GM12878 (cell line): ENCODE measurements at regions not wholly inside any gene's neighbourhood (a gene's known extent, or its start where the extent isn't known, plus 50 kb on each side); places are given as distances from the start of the nearest gene placed in this dataset.

ENCODE experiments used
- ATAC-seq: fragments of 200-7000 bp; cut with Tn5 transposase; 3 replicates; pipeline ENCODE4 v1.9.1; 2020; ENCODE audit warnings: mild to moderate bottlenecking, moderate library complexity
- BruUV-seq: library from RNA; stranded (reverse); fragments of 400-500 nt; replicated peaks from 2 replicates; lab custom pipeline; 2021; lab: Mats Ljungman, UMichigan
- CTCF ChIA-PET: fragments of 300-600 bp; sonication (Branson Sonifier 250); formaldehyde crosslinking; extraction: SDS; loops from one replicate; lab custom pipeline; 2021; ENCODE audit warnings: inconsistent platforms; lab: Yijun Ruan, JAX
- POLR2A ChIA-PET: fragments of 350-600 bp; formaldehyde crosslinking; extraction: SDS; loops from one replicate; lab custom pipeline; 2021; ENCODE audit warnings: inconsistent platforms; lab: Charles Lee
- RAD21 ChIA-PET: fragments of 300-600 bp; sonication (Branson Sonifier 250); formaldehyde crosslinking; loops from one replicate; lab custom pipeline; 2023; ENCODE audit warnings: antibody characterized with exemption; ENCODE audit not compliant: unreplicated experiment; lab: Charles Lee
- SMC1A ChIA-PET: fragments of 300-600 bp; sonication (Branson Sonifier 250); formaldehyde crosslinking; loops from one replicate; lab custom pipeline; 2023; ENCODE audit not compliant: unreplicated experiment, uncharacterized antibody; lab: Charles Lee
- DNase-seq: peaks from one replicate; pipeline ENCODE4 v3.0.0-alpha.2; 2011; ENCODE audit warnings: low read depth, low spot score
- FAIRE-seq: peaks from 3 replicates; lab custom pipeline; 2011; peaks lifted over from hg19 to GRCh38; lab: Jason Lieb, UNC
- H2AFZ ChIP-seq: 2 replicates; pipeline ENCODE4 v1.6.0; 2011; ENCODE audit warnings: low read depth, low read length, control low read depth; ENCODE audit not compliant: control insufficient read depth
- H3K27ac ChIP-seq: 2 replicates; pipeline ENCODE4 v1.5.1; 2011; ENCODE audit warnings: control low read depth; ENCODE audit not compliant: control insufficient read depth, insufficient read depth
- H3K27me3 ChIP-seq, 2 experiments: replicated peaks in 1 of 2; 2 replicates each; pipeline versions ENCODE4 v1.6.0 to v1.6.1; 2011; ENCODE audit warnings: low read length in 1 of 2; ENCODE audit not compliant: control insufficient read depth in 2 of 2, insufficient read depth in 2 of 2
- H3K36me3 ChIP-seq, 2 experiments: 2 replicates each; pipeline ENCODE4 v1.5.1; 2011; ENCODE audit warnings: low read length in 1 of 2; ENCODE audit not compliant: control insufficient read depth in 2 of 2, insufficient read depth in 2 of 2
- H3K4me1 ChIP-seq: 2 replicates; pipeline ENCODE4 v1.6.1; 2011; ENCODE audit warnings: mild to moderate bottlenecking, low read length, moderate library complexity, mixed read lengths; ENCODE audit not compliant: control insufficient read depth, insufficient read depth
- H3K4me2 ChIP-seq: 2 replicates; pipeline ENCODE4 v1.6.0; 2011; ENCODE audit warnings: control low read depth; ENCODE audit not compliant: control insufficient read depth, insufficient read depth
- H3K4me3 ChIP-seq: fragments of 200-600 bp; sonication (generic); 2 replicates; pipeline ENCODE4 v1.5.1; 2016
- H3K79me2 ChIP-seq: 2 replicates; pipeline ENCODE4 v1.6.0; 2011; ENCODE audit warnings: low read length; ENCODE audit not compliant: control insufficient read depth, insufficient read depth
- H3K9ac ChIP-seq: 2 replicates; pipeline ENCODE4 v1.8.0; 2011; ENCODE audit warnings: low read length, control low read depth, mixed read lengths; ENCODE audit not compliant: control insufficient read depth, insufficient read depth
- H3K9me3 ChIP-seq: replicated peaks from 3 replicates; pipeline ENCODE4 v1.5.1; 2011; ENCODE audit warnings: mild to moderate bottlenecking, low read length; ENCODE audit not compliant: control insufficient read depth, insufficient read depth
- H4K20me1 ChIP-seq: 2 replicates; pipeline ENCODE4 v1.6.0; 2011; ENCODE audit not compliant: control insufficient read depth, insufficient read depth
- CBX5 ChIP-seq: sonication (generic); IDR thresholded peaks from 2 replicates; pipeline ENCODE4 v1.6.1; 2016; ENCODE audit warnings: low read depth, moderate library complexity, mild to moderate bottlenecking, inconsistent platforms
- CEBPB ChIP-seq, 2 experiments: fragments of 150-350 bp in 1 of 2; IDR thresholded peaks; 2 replicates each; pipeline ENCODE4 v1.6.1; 2012 to 2014; ENCODE audit warnings: low read depth in 2 of 2, low read length in 2 of 2, borderline replicate concordance in 1 of 2, inconsistent platforms in 1 of 2
- EGR1 ChIP-seq, 2 experiments: IDR thresholded peaks; 1 replicate in 1 of 2; 2 replicates in 1 of 2; pipeline ENCODE4 v1.6.1; 2011 to 2012; ENCODE audit warnings: low read depth in 2 of 2, low read length in 2 of 2, borderline replicate concordance in 1 of 2, mild to moderate bottlenecking in 1 of 2, moderate library complexity in 1 of 2
- KDM1A ChIP-seq: fragments of 200-600 bp; sonication (generic); IDR thresholded peaks from 2 replicates; pipeline ENCODE4 v1.6.1; 2016; ENCODE audit warnings: borderline replicate concordance
- MEF2A ChIP-seq: IDR thresholded peaks from 2 replicates; pipeline ENCODE4 v1.6.1; 2011; ENCODE audit warnings: low read depth, mild to moderate bottlenecking, low read length, moderate library complexity; ENCODE audit not compliant: insufficient read depth
- MYB ChIP-seq: fragments of 150-350 bp; IDR thresholded peaks from 2 replicates; pipeline ENCODE4 v1.6.1; 2014; ENCODE audit warnings: mild to moderate bottlenecking, low read depth, low read length, borderline replicate concordance
- PML ChIP-seq: IDR thresholded peaks from 2 replicates; pipeline ENCODE4 v1.6.1; 2012; ENCODE audit warnings: low read length, inconsistent platforms
- RBBP5 ChIP-seq: fragments of 200-600 bp; sonication (generic); conservative IDR thresholded peaks from 2 replicates; pipeline ENCODE4 v1.6.1; 2016
- SUZ12 ChIP-seq: fragments of 200-600 bp; sonication (generic); IDR thresholded peaks from one replicate; pipeline ENCODE4 v1.6.1; 2018; ENCODE audit warnings: antibody characterized with exemption, mild to moderate bottlenecking; ENCODE audit not compliant: unreplicated experiment
- ZSCAN29 ChIP-seq: fragments of 450-650 bp; IDR thresholded peaks from 2 replicates; pipeline ENCODE4 v1.6.1; 2017; ENCODE audit warnings: mild to moderate bottlenecking, moderate library complexity
- WGBS: methylation state at CpG from one replicate; pipeline ENCODE4 v1.1.6; 2016; ENCODE audit warnings: low lambda C conversion rate; ENCODE audit not compliant: insufficient replicate concordance, insufficient coverage; ENCODE audit errors: missing lambda C conversion rate; 5-methylcytosine and 5-hydroxymethylcytosine counted together
- in situ Hi-C: fragments of 300-500 bp; cut with MboI; formaldehyde crosslinking; loops from 9 replicates; pipeline ENCODE4 v1.14.3; 2018; ENCODE audit warnings: mixed read lengths
- intact Hi-C: fragments of 100-400 bp; cut with micrococcal nuclease; formaldehyde crosslinking; loops from one replicate; pipeline ENCODE4 v1.14.2; 2022; ENCODE audit not compliant: unreplicated experiment
- TF ChIP-seq, protein P1 (sequence below): fragments of 450-650 bp; formaldehyde crosslinking; IDR thresholded peaks from 2 replicates; pipeline ENCODE4 v1.4.0; 2020; ENCODE audit warnings: mild to moderate bottlenecking, moderate library complexity

DNA sequence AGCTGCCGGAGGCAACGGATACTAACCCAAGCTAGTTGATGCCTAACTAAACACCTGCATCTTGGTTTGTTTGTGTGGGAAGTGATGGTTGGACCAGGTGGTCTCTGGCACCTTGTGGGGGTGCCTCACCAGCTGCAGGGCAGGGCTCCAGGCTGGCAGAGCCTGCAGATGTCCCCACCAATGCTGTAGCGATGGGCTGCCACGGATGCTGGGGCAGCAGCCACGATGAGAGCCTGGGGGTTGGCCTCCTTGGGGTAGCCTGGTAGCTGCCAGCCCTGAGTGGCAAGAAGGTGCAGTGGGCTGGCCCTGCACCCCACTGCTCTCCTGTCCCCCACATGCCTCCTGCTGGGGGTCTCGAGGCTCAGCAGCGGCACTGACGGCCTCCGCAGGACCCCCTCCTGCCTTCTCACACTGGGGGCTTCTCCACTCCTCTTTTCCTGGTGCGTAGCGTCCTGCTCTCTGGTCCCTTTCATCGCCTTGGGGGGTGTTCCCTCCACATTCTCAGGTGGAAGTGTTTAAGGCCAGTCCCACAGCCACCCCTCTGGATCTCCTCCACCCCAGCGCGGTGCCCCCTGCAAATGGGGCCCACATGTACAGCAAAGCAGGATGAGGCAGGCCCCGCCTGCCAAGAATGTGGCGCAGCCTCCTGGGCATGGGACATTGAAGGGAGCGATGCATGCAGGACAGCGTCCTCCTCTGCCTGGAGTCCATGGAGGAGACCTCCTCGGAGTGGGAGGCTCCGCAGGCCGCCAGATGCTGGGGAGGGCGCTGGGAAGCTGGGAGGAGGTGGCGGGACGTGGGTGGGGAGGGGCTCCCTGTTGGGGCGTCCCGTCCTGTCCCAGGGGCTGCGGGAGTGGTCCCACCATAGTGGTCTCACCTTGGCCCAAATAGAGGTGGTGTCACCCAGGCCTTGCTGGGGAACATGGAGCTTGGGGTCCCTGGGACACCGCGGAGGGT is 173.1 kb downstream of the ASB1 start:
- intact Hi-C loops: no loop called here
- Histone ChIP-seq H3K9ac (no peak overlapping the region), H3K36me3 (no peaks in the 10 kb centered on the region), H3K27ac (no peak overlapping the region), H4K20me1 (no peaks in the 10 kb centered on the region), H3K79me2 (no peaks in the 10 kb centered on the region), H3K9me3 (no peaks in the 10 kb centered on the region; the same call in 2 of the 3 replicates)
- BruUV-seq: no TSS peak
- 56% methylated on average over 25 of the region's 29 CpGs for WGBS
- no peak for ATAC-seq
- SMC1A ChIA-PET: no interaction called here
- RAD21 ChIA-PET: no interaction called here
- no peak for DNase-seq
- TF ChIP-seq RBBP5: no peak
- TF ChIP-seq EGR1 (IDR thresholded peaks at IDR 0.05; ENCODE audit: borderline replicate concordance in 1 of 2, low read depth in 2 of 2, low read length in 2 of 2): no peak
- no peak for TF ChIP-seq KDM1A
- TF ChIP-seq MYB: no peak
- no peak for TF ChIP-seq MEF2A
- TF ChIP-seq, protein P1, sequence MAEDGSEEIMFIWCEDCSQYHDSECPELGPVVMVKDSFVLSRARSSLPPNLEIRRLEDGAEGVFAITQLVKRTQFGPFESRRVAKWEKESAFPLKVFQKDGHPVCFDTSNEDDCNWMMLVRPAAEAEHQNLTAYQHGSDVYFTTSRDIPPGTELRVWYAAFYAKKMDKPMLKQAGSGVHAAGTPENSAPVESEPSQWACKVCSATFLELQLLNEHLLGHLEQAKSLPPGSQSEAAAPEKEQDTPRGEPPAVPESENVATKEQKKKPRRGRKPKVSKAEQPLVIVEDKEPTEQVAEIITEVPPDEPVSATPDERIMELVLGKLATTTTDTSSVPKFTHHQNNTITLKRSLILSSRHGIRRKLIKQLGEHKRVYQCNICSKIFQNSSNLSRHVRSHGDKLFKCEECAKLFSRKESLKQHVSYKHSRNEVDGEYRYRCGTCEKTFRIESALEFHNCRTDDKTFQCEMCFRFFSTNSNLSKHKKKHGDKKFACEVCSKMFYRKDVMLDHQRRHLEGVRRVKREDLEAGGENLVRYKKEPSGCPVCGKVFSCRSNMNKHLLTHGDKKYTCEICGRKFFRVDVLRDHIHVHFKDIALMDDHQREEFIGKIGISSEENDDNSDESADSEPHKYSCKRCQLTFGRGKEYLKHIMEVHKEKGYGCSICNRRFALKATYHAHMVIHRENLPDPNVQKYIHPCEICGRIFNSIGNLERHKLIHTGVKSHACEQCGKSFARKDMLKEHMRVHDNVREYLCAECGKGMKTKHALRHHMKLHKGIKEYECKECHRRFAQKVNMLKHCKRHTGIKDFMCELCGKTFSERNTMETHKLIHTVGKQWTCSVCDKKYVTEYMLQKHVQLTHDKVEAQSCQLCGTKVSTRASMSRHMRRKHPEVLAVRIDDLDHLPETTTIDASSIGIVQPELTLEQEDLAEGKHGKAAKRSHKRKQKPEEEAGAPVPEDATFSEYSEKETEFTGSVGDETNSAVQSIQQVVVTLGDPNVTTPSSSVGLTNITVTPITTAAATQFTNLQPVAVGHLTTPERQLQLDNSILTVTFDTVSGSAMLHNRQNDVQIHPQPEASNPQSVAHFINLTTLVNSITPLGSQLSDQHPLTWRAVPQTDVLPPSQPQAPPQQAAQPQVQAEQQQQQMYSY: no peak
- TF ChIP-seq CBX5: no peak
- no peak for TF ChIP-seq CEBPB (IDR thresholded peaks at IDR 0.05; ENCODE audit: borderline replicate concordance in 1 of 2, low read depth in 2 of 2, low read length in 2 of 2)
- no peak for TF ChIP-seq PML
- TF ChIP-seq ZSCAN29: no peak
- TF ChIP-seq SUZ12: no peak
- TF ChIP-seq, all 136 proteins: peak for 0
- Histone ChIP-seq H3K4me3 (no peak overlapping the region), H3K4me2 (no peak overlapping the region), H2AFZ (no peak overlapping the region), H3K27me3 (no peaks in the 10 kb centered on the region; a peak in 1 of 4 replicates), H3K4me1 (no peaks in the 10 kb centered on the region)
- ChIA-PET POLR2A (no interaction called here), CTCF (no interaction called here)
- in situ Hi-C loops: no loop called here
- no peak for FAIRE-seq
